Stomach smooth muscle (tissue), 2 donors: ENCODE measurements at regions not wholly inside any gene's neighbourhood (a gene's known extent, or its start where the extent isn't known, plus 50 kb on each side); places are given as distances from the start of the nearest gene placed in this dataset.

Source experiments
- H3K27ac ChIP-seq: one replicate; pipeline ENCODE4 v1.7.0; 2013; ENCODE audit warnings: mild to moderate bottlenecking, low read length, inconsistent platforms
- H3K27me3 ChIP-seq, 2 donors: one replicate each; pipeline ENCODE4 v1.7.0; 2013; ENCODE audit warnings: low read length in 2 of 2; ENCODE audit not compliant: insufficient read depth in 2 of 2, control insufficient read depth in 1 of 2
- H3K36me3 ChIP-seq, 2 donors: one replicate each; pipeline ENCODE4 v1.7.0; 2013; ENCODE audit warnings: low read length in 2 of 2; ENCODE audit not compliant: control insufficient read depth in 2 of 2, insufficient read depth in 2 of 2
- H3K4me1 ChIP-seq: one replicate; pipeline ENCODE4 v1.7.0; 2013; ENCODE audit warnings: low read length; ENCODE audit not compliant: control insufficient read depth, insufficient read depth
- H3K4me3 ChIP-seq, 2 donors: one replicate each; pipeline ENCODE4 v1.7.0; 2013; ENCODE audit warnings: low read length in 2 of 2
- H3K9ac ChIP-seq, 2 donors: one replicate each; pipeline ENCODE4 v1.7.0; 2013; ENCODE audit warnings: low read length in 2 of 2, mild to moderate bottlenecking in 1 of 2
- H3K9me3 ChIP-seq, 2 donors: one replicate each; pipeline ENCODE4 v1.7.0; 2013; ENCODE audit warnings: low read length in 2 of 2; ENCODE audit not compliant: control insufficient read depth in 2 of 2
- donor health status: healthy.
- donor health status: Pancreatic carcinoma.

GRCh38 chr7:67854221-67855178, 857.9 kb downstream of the TYW1 start:
- H3K27ac ChIP-seq = no peak overlapping the region
- H3K9ac ChIP-seq = no peak overlapping the region
- no peaks in the 10 kb centered on the region for H3K9me3 ChIP-seq
- peaks cover 3% of the 10 kb centered on the region for H3K4me1 ChIP-seq
- H3K27me3 ChIP-seq = no peaks in the 10 kb centered on the region
- H3K4me3 ChIP-seq = no peak overlapping the region
- no peaks in the 10 kb centered on the region for H3K36me3 ChIP-seq

GRCh38 chr7:67855322-67855721, 858.7 kb downstream of the TYW1 start:
- H3K27me3 ChIP-seq = no peaks in the 10 kb centered on the region
- no peaks in the 10 kb centered on the region for H3K9me3 ChIP-seq
- no peaks in the 10 kb centered on the region for H3K36me3 ChIP-seq
- no peak overlapping the region for H3K9ac ChIP-seq
- H3K4me1 ChIP-seq = peaks cover 3% of the 10 kb centered on the region
- no peak overlapping the region for H3K27ac ChIP-seq
- H3K4me3 ChIP-seq = no peak overlapping the region

GRCh38 chr7:67856046-67856445, 859.4 kb downstream of the TYW1 start:
- Histone ChIP-seq H3K9ac (no peak overlapping the region), H3K27ac (no peak overlapping the region), H3K36me3 (no peaks in the 10 kb centered on the region), H3K4me3 (no peak overlapping the region), H3K4me1 (peaks cover 3% of the 10 kb centered on the region), H3K9me3 (no peaks in the 10 kb centered on the region), H3K27me3 (no peaks in the 10 kb centered on the region)

- Histone ChIP-seq H3K27ac (no peak overlapping the region), H3K4me3 (no peak overlapping the region), H3K27me3 (no peaks in the 10 kb centered on the region), H3K9ac (no peak overlapping the region), H3K36me3 (no peaks in the 10 kb centered on the region), H3K9me3 (no peaks in the 10 kb centered on the region), H3K4me1 (peaks cover 3% of the 10 kb centered on the region)
Observed at GRCh38 chr7:67857698-67858097, 861.1 kb downstream of the TYW1 start.

GRCh38 chr7:67858931-67859330, 862.3 kb downstream of the TYW1 start:
- Histone ChIP-seq H3K4me3 (no peak overlapping the region), H3K4me1 (peaks cover 3% of the 10 kb centered on the region), H3K9me3 (no peaks in the 10 kb centered on the region), H3K36me3 (no peaks in the 10 kb centered on the region), H3K27ac (no peak overlapping the region), H3K27me3 (no peaks in the 10 kb centered on the region), H3K9ac (no peak overlapping the region)

- no peaks in the 10 kb centered on the region for H3K9me3 ChIP-seq
- H3K27ac ChIP-seq = no peak overlapping the region
- H3K4me1 ChIP-seq = peaks cover 1% of the 10 kb centered on the region
- H3K27me3 ChIP-seq = no peaks in the 10 kb centered on the region
- H3K9ac ChIP-seq = no peak overlapping the region
- H3K36me3 ChIP-seq = no peaks in the 10 kb centered on the region
- no peak overlapping the region for H3K4me3 ChIP-seq
Observed at GRCh38 chr7:67863911-67864310, 867.3 kb downstream of the TYW1 start.

- H3K9ac ChIP-seq = no peak overlapping the region
- H3K27ac ChIP-seq = no peak overlapping the region
- no peaks in the 10 kb centered on the region for H3K36me3 ChIP-seq
- no peak overlapping the region for H3K4me3 ChIP-seq
- H3K27me3 ChIP-seq = no peaks in the 10 kb centered on the region
- H3K9me3 ChIP-seq = no peaks in the 10 kb centered on the region
- H3K4me1 ChIP-seq = no peaks in the 10 kb centered on the region
Observed at GRCh38 chr7:67866054-67866453, 869.4 kb downstream of the TYW1 start.

- no peak overlapping the region for H3K4me3 ChIP-seq
- H3K27me3 ChIP-seq = no peaks in the 10 kb centered on the region
- H3K36me3 ChIP-seq = no peaks in the 10 kb centered on the region
- H3K9ac ChIP-seq = no peak overlapping the region
- H3K27ac ChIP-seq = no peak overlapping the region
- H3K4me1 ChIP-seq = no peaks in the 10 kb centered on the region
- H3K9me3 ChIP-seq = no peaks in the 10 kb centered on the region
Observed at GRCh38 chr7:67866812-67867211, 870.2 kb downstream of the TYW1 start.

- Histone ChIP-seq H3K36me3 (no peaks in the 10 kb centered on the region), H3K27ac (no peak overlapping the region), H3K4me1 (no peaks in the 10 kb centered on the region), H3K9ac (no peak overlapping the region), H3K27me3 (no peaks in the 10 kb centered on the region), H3K4me3 (no peak overlapping the region), H3K9me3 (no peaks in the 10 kb centered on the region)
Observed at GRCh38 chr7:67870396-67870795, 873.8 kb downstream of the TYW1 start.

GRCh38 chr7:67875558-67875957, 878.9 kb downstream of the TYW1 start:
- H3K27ac ChIP-seq = no peak overlapping the region

GRCh38 chr7:67878808-67879207, 882.2 kb downstream of the TYW1 start:
- Histone ChIP-seq H3K9ac (no peak overlapping the region), H3K36me3 (no peaks in the 10 kb centered on the region), H3K9me3 (peaks cover 0 to 3% of the 10 kb centered on the region in 2 donors), H3K27ac (no peak overlapping the region), H3K4me3 (no peak overlapping the region), H3K27me3 (peaks cover 0 to 3% of the 10 kb centered on the region in 2 donors), H3K4me1 (no peaks in the 10 kb centered on the region)

More at GRCh38 chr7:67875558-67875957, 878.9 kb downstream of the TYW1 start:
- no peaks in the 10 kb centered on the region for H3K36me3 ChIP-seq
- no peak overlapping the region for H3K9ac ChIP-seq
- no peak overlapping the region for H3K4me3 ChIP-seq
- H3K27me3 ChIP-seq = peaks cover 0 to 3% of the 10 kb centered on the region in 2 donors
- H3K9me3 ChIP-seq = peaks cover 0 to 3% of the 10 kb centered on the region in 2 donors
- H3K4me1 ChIP-seq = no peaks in the 10 kb centered on the region
